Forelimb muscle (tissue), 1 donor: ENCODE measurements at regions not wholly inside any gene's neighbourhood (a gene's known extent, or its start where the extent isn't known, plus 50 kb on each side); places are given as distances from the start of the nearest gene placed in this dataset.

Source experiments
- DNase-seq: peaks from one replicate; pipeline ENCODE4 v3.0.0-alpha.2; 2013; ENCODE audit warnings: low read depth

- DNase-seq, result no peak
Observed at GRCh38 chr3:99218468-99218867, 317.0 kb upstream of the DCBLD2 start.

- DNase-seq, result no peak
Observed at GRCh38 chr3:99212969-99213368, 311.5 kb upstream of the DCBLD2 start.

- DNase-seq, result no peak
Observed at GRCh38 chr3:99211309-99211708, 309.8 kb upstream of the DCBLD2 start.

GRCh38 chr3:99199021-99199420 is 297.5 kb upstream of the DCBLD2 start:
- no peak for DNase-seq

- DNase-seq, result no peak
Observed at GRCh38 chr3:99191186-99191585, 289.7 kb upstream of the DCBLD2 start.

GRCh38 chr3:99188936-99189335 is 287.4 kb upstream of the DCBLD2 start:
- no peak for DNase-seq

GRCh38 chr3:99186016-99186415 is 284.5 kb upstream of the DCBLD2 start:
- no peak for DNase-seq

GRCh38 chr3:99176169-99176964 is 274.9 kb upstream of the DCBLD2 start:
- DNase-seq, result no peak

- DNase-seq, result no peak
Observed at GRCh38 chr3:99175276-99175812, 273.8 kb upstream of the DCBLD2 start.

GRCh38 chr3:99172736-99173657 is 271.5 kb upstream of the DCBLD2 start:
- peak; percentile 13 for DNase-seq

- DNase-seq, result no peak
Observed at GRCh38 chr3:99171800-99172199, 270.3 kb upstream of the DCBLD2 start.

- no peak for DNase-seq
Observed at GRCh38 chr3:99170867-99171517, 269.5 kb upstream of the DCBLD2 start.

GRCh38 chr3:99167071-99167470 is 265.6 kb upstream of the DCBLD2 start:
- DNase-seq, result no peak

GRCh38 chr3:99163314-99163713 is 261.8 kb upstream of the DCBLD2 start:
- no peak for DNase-seq

GRCh38 chr3:99159220-99159762 is 257.8 kb upstream of the DCBLD2 start:
- DNase-seq, result no peak

- no peak for DNase-seq
Observed at GRCh38 chr3:99145031-99145430, 243.5 kb upstream of the DCBLD2 start.

- no peak for DNase-seq
Observed at GRCh38 chr3:99143493-99143892, 242.0 kb upstream of the DCBLD2 start.

GRCh38 chr3:99134986-99135385 is 233.5 kb upstream of the DCBLD2 start:
- no peak for DNase-seq

- no peak for DNase-seq
Observed at GRCh38 chr3:99131876-99132275, 230.4 kb upstream of the DCBLD2 start.

- DNase-seq, result no peak
Observed at GRCh38 chr3:99128725-99129505, 227.4 kb upstream of the DCBLD2 start.

GRCh38 chr3:99128235-99128634 is 226.7 kb upstream of the DCBLD2 start:
- no peak for DNase-seq
